ENCODE measurements at regions not wholly inside any gene's neighbourhood (a gene's known extent, or its start where the extent isn't known, plus 50 kb on each side); places are given as distances from the start of the nearest gene placed in this dataset.

GRCh38 chr11:90639461-90639993, 416.7 kb upstream of the CHORDC1 start:
- Histone ChIP-seq H3K36me3 (replicated peaks; ENCODE audit: insufficient read depth, low read length) (no peaks in the 10 kb centered on the region), H4K20me1 (ENCODE audit: insufficient read depth, low read length) (no peaks in the 10 kb centered on the region), H3K4me1 (ENCODE audit: low read length) (no peaks in the 10 kb centered on the region), H3K79me2 (ENCODE audit: low read length) (no peaks in the 10 kb centered on the region), H2AFZ (ENCODE audit: low read length) (no peak overlapping the region), H3K9me2 (replicated peaks; ENCODE audit: insufficient read depth, low read length) (no peaks in the 10 kb centered on the region), H3K4me3 (ENCODE audit: low read length) (no peak overlapping the region), H3K27me3 (replicated peaks; ENCODE audit: insufficient read depth, low read length) (no peaks in the 10 kb centered on the region), H3K27ac (ENCODE audit: low read length) (no peak overlapping the region), H3K9me3 (replicated peaks; ENCODE audit: insufficient read depth, low read length) (no peaks in the 10 kb centered on the region), H3K4me2 (ENCODE audit: low read depth, low read length) (no peak overlapping the region), H3K9ac (ENCODE audit: low read length) (no peak overlapping the region), H3F3A (ENCODE audit: insufficient read depth, low read length) (no peaks in the 10 kb centered on the region)
- no peak for DNase-seq
- TF ChIP-seq EZH2phosphoT487 (IDR thresholded peaks at IDR 0.05; ENCODE audit: low read length) (no peak), CTCF (IDR thresholded peaks at IDR 0.05; ENCODE audit: low read length) (no peak), EZH2 (optimal IDR thresholded peaks at IDR 0.05; ENCODE audit: low read depth, low read length) (no peak)

- Histone ChIP-seq H3K79me2 (ENCODE audit: low read length) (no peaks in the 10 kb centered on the region), H3K9me2 (replicated peaks; ENCODE audit: insufficient read depth, low read length) (no peaks in the 10 kb centered on the region), H2AFZ (ENCODE audit: low read length) (no peak overlapping the region), H4K20me1 (ENCODE audit: insufficient read depth, low read length) (no peaks in the 10 kb centered on the region), H3K36me3 (replicated peaks; ENCODE audit: insufficient read depth, low read length) (no peaks in the 10 kb centered on the region), H3K27me3 (replicated peaks; ENCODE audit: insufficient read depth, low read length) (no peaks in the 10 kb centered on the region), H3K9me3 (replicated peaks; ENCODE audit: insufficient read depth, low read length) (no peaks in the 10 kb centered on the region), H3F3A (ENCODE audit: insufficient read depth, low read length) (no peaks in the 10 kb centered on the region), H3K27ac (ENCODE audit: low read length) (no peak overlapping the region), H3K9ac (ENCODE audit: low read length) (no peak overlapping the region), H3K4me2 (ENCODE audit: low read depth, low read length) (no peak overlapping the region), H3K4me1 (ENCODE audit: low read length) (no peaks in the 10 kb centered on the region), H3K4me3 (ENCODE audit: low read length) (no peak overlapping the region)
- TF ChIP-seq EZH2 (optimal IDR thresholded peaks at IDR 0.05; ENCODE audit: low read depth, low read length) (no peak), EZH2phosphoT487 (IDR thresholded peaks at IDR 0.05; ENCODE audit: low read length) (no peak), CTCF (IDR thresholded peaks at IDR 0.05; ENCODE audit: low read length) (no peak)
- no peak for DNase-seq
Observed at GRCh38 chr11:90635886-90636285, 413.0 kb upstream of the CHORDC1 start.

- DNase-seq: no peak
- Histone ChIP-seq H4K20me1 (ENCODE audit: insufficient read depth, low read length) (no peaks in the 10 kb centered on the region), H3K9me3 (replicated peaks; ENCODE audit: insufficient read depth, low read length) (no peaks in the 10 kb centered on the region), H3F3A (ENCODE audit: insufficient read depth, low read length) (no peaks in the 10 kb centered on the region), H3K9ac (ENCODE audit: low read length) (no peak overlapping the region), H3K9me2 (replicated peaks; ENCODE audit: insufficient read depth, low read length) (no peaks in the 10 kb centered on the region), H2AFZ (ENCODE audit: low read length) (no peak overlapping the region), H3K36me3 (replicated peaks; ENCODE audit: insufficient read depth, low read length) (no peaks in the 10 kb centered on the region), H3K4me1 (ENCODE audit: low read length) (no peaks in the 10 kb centered on the region), H3K4me2 (ENCODE audit: low read depth, low read length) (no peak overlapping the region), H3K27me3 (replicated peaks; ENCODE audit: insufficient read depth, low read length) (no peaks in the 10 kb centered on the region), H3K27ac (ENCODE audit: low read length) (no peak overlapping the region), H3K4me3 (ENCODE audit: low read length) (no peak overlapping the region), H3K79me2 (ENCODE audit: low read length) (no peaks in the 10 kb centered on the region)
- TF ChIP-seq CTCF (IDR thresholded peaks at IDR 0.05; ENCODE audit: low read length) (no peak), EZH2phosphoT487 (IDR thresholded peaks at IDR 0.05; ENCODE audit: low read length) (no peak), EZH2 (optimal IDR thresholded peaks at IDR 0.05; ENCODE audit: low read depth, low read length) (no peak)
Observed at GRCh38 chr11:90635151-90635550, 412.3 kb upstream of the CHORDC1 start.
